Upper lobe of right lung (tissue), 1 donor: ENCODE measurements at regions not wholly inside any gene's neighbourhood (a gene's known extent, or its start where the extent isn't known, plus 50 kb on each side); places are given as distances from the start of the nearest gene placed in this dataset.

Source experiments
- ATAC-seq: fragments of 200-7000 bp; cut with Tn5 transposase; one replicate; pipeline ENCODE4 v1.9.1; 2020; ENCODE audit warnings: mild to moderate bottlenecking, moderate library complexity
- DNase-seq: peaks from one replicate; pipeline ENCODE4 v3.0.0-alpha.2; 2020
- H3K27ac ChIP-seq: fragments of 200-600 bp; one replicate; pipeline ENCODE4 v1.8.0; 2022
- H3K27me3 ChIP-seq: fragments of 200-600 bp; one replicate; pipeline ENCODE4 v1.8.0; 2022; ENCODE audit warnings: mild to moderate bottlenecking
- H3K36me3 ChIP-seq: fragments of 200-600 bp; one replicate; pipeline ENCODE4 v1.8.0; 2022
- H3K4me1 ChIP-seq: fragments of 200-600 bp; one replicate; pipeline ENCODE4 v1.8.0; 2022
- H3K4me3 ChIP-seq: fragments of 200-600 bp; one replicate; pipeline ENCODE4 v1.8.0; 2022; ENCODE audit warnings: mild to moderate bottlenecking
- H3K9me3 ChIP-seq: fragments of 200-600 bp; one replicate; pipeline ENCODE4 v1.8.0; 2022
- CTCF ChIP-seq: fragments of 200-600 bp; IDR thresholded peaks from one replicate; pipeline ENCODE4 v1.8.0; 2022; ENCODE audit warnings: antibody characterized with exemption
- intact Hi-C: fragments of 100-400 bp; cut with DNase I; formaldehyde crosslinking; loops from one replicate; pipeline ENCODE4 v1.11.0; 2022
- donor health status: DM: no; HTN: yes; CAD: no; lungs with severe emphysema.

GRCh38 chr10:130573446-130573845 lies 437.3 kb downstream of the GLRX3 start:
- no peak for TF ChIP-seq CTCF
- H3K36me3 ChIP-seq, result no peaks in the 10 kb centered on the region
- no peaks in the 10 kb centered on the region for H3K4me1 ChIP-seq
- no peak overlapping the region for H3K27ac ChIP-seq
- H3K9me3 ChIP-seq, result no peaks in the 10 kb centered on the region
- intact Hi-C loops, result no loop called here
- no peak overlapping the region for H3K4me3 ChIP-seq
- no peak for DNase-seq
- ATAC-seq, result no peak
- H3K27me3 ChIP-seq, result no peaks in the 10 kb centered on the region

GRCh38 chr10:130575756-130576285 lies 439.6 kb downstream of the GLRX3 start:
- no peak for DNase-seq
- intact Hi-C loops, result no loop called here
- no peak overlapping the region for H3K27ac ChIP-seq
- no peaks in the 10 kb centered on the region for H3K36me3 ChIP-seq
- no peak overlapping the region for H3K4me3 ChIP-seq
- no peaks in the 10 kb centered on the region for H3K9me3 ChIP-seq
- no peak for TF ChIP-seq CTCF
- ATAC-seq, result no peak
- no peaks in the 10 kb centered on the region for H3K4me1 ChIP-seq
- peaks cover 7% of the 10 kb centered on the region for H3K27me3 ChIP-seq

- Histone ChIP-seq H3K4me1 (no peaks in the 10 kb centered on the region), H3K9me3 (no peaks in the 10 kb centered on the region), H3K27me3 (peaks cover 7% of the 10 kb centered on the region), H3K36me3 (no peaks in the 10 kb centered on the region), H3K27ac (no peak overlapping the region), H3K4me3 (no peak overlapping the region)
- DNase-seq (no peak), ATAC-seq (no peak)
- TF ChIP-seq CTCF, result no peak
- intact Hi-C loops, result no loop called here
Measured at GRCh38 chr10:130576427-130576826, 440.2 kb downstream of the GLRX3 start.

- Histone ChIP-seq H3K27me3 (peaks cover 7% of the 10 kb centered on the region), H3K9me3 (no peaks in the 10 kb centered on the region), H3K36me3 (no peaks in the 10 kb centered on the region), H3K4me3 (no peak overlapping the region), H3K4me1 (no peaks in the 10 kb centered on the region), H3K27ac (no peak overlapping the region)
- no peak for ATAC-seq
- no peak for DNase-seq
- intact Hi-C loops, result no loop called here
- no peak for TF ChIP-seq CTCF
Measured at GRCh38 chr10:130577039-130577438, 440.8 kb downstream of the GLRX3 start.

GRCh38 chr10:130578532-130579289 lies 442.5 kb downstream of the GLRX3 start:
- TF ChIP-seq CTCF, result no peak
- intact Hi-C loops, result no loop called here
- Histone ChIP-seq H3K36me3 (no peaks in the 10 kb centered on the region), H3K27ac (no peak overlapping the region), H3K4me3 (no peak overlapping the region), H3K27me3 (peaks cover 7% of the 10 kb centered on the region), H3K4me1 (no peaks in the 10 kb centered on the region), H3K9me3 (no peaks in the 10 kb centered on the region)
- ATAC-seq (no peak), DNase-seq (no peak)
